Mesenchymal stem cell (in vitro differentiated cells and primary cell): ENCODE measurements at regions not wholly inside any gene's neighbourhood (a gene's known extent, or its start where the extent isn't known, plus 50 kb on each side); places are given as distances from the start of the nearest gene placed in this dataset.

Experiments used
- DNase-seq: peaks from one replicate; pipeline ENCODE4 v3.0.0-alpha.2; 2013
- H2AFZ ChIP-seq: one replicate; pipeline ENCODE4 v1.6.1; 2013; ENCODE audit warnings: low read depth, mild to moderate bottlenecking, control low read depth, inconsistent platforms, low read length, moderate library complexity
- H2AK5ac ChIP-seq: 2 replicates; pipeline ENCODE4 v1.6.1; 2013; ENCODE audit warnings: low read length, moderate library complexity, mild to moderate bottlenecking, inconsistent platforms; ENCODE audit not compliant: severe bottlenecking
- H2BK120ac ChIP-seq: one replicate; pipeline ENCODE4 v1.6.1; 2013; ENCODE audit warnings: low read depth, mild to moderate bottlenecking, inconsistent platforms, low read length, moderate library complexity
- H2BK12ac ChIP-seq, 2 experiments: one replicate each; pipeline ENCODE4 v1.6.1; 2013; ENCODE audit warnings: inconsistent platforms in 2 of 2, low read length in 2 of 2, mild to moderate bottlenecking in 2 of 2, moderate library complexity in 2 of 2, control low read depth in 1 of 2
- H2BK15ac ChIP-seq: one replicate; pipeline ENCODE4 v1.6.1; 2013; ENCODE audit warnings: mild to moderate bottlenecking, low read depth, inconsistent platforms; ENCODE audit not compliant: poor library complexity, severe bottlenecking
- H2BK5ac ChIP-seq: 2 replicates; pipeline ENCODE4 v1.6.1; 2013; ENCODE audit warnings: low read depth, mild to moderate bottlenecking, low read length, control low read depth, inconsistent platforms; ENCODE audit not compliant: poor library complexity, severe bottlenecking
- H3K14ac ChIP-seq, 2 experiments: one replicate each; pipeline ENCODE4 v1.6.1; 2013; ENCODE audit warnings: inconsistent platforms in 2 of 2, low read length in 2 of 2, control low read depth in 1 of 2, mild to moderate bottlenecking in 1 of 2, moderate library complexity in 1 of 2
- H3K18ac ChIP-seq, 2 experiments: one replicate each; pipeline ENCODE4 v1.6.1; 2013; ENCODE audit warnings: inconsistent platforms in 2 of 2, low read length in 2 of 2, control low read depth in 1 of 2, low read depth in 1 of 2, mild to moderate bottlenecking in 1 of 2
- H3K23ac ChIP-seq, 2 experiments: one replicate each; pipeline ENCODE4 v1.6.1; 2013; ENCODE audit warnings: inconsistent platforms in 2 of 2, low read length in 2 of 2, mild to moderate bottlenecking in 2 of 2, moderate library complexity in 2 of 2, control low read depth in 1 of 2
- H3K27ac ChIP-seq: 2 replicates; pipeline ENCODE4 v1.5.1; 2013; ENCODE audit warnings: mild to moderate bottlenecking, moderate library complexity, low read length, control low read depth, inconsistent platforms; ENCODE audit not compliant: poor library complexity, severe bottlenecking
- H3K27me3 ChIP-seq, 2 experiments: 2 replicates each; pipeline versions ENCODE4 v1.6.1 to v1.7.0; 2013; ENCODE audit warnings: low read length in 2 of 2, mild to moderate bottlenecking in 2 of 2, moderate library complexity in 2 of 2, control low read depth in 1 of 2, inconsistent platforms in 1 of 2; ENCODE audit not compliant: control insufficient read depth in 1 of 2, insufficient read depth in 1 of 2
- H3K36me3 ChIP-seq, 2 experiments: 2 replicates each; pipeline versions ENCODE4 v1.6.1 to v1.7.0; 2013; ENCODE audit warnings: low read length in 2 of 2, control low read depth in 1 of 2, inconsistent platforms in 1 of 2, low read depth in 1 of 2, mild to moderate bottlenecking in 1 of 2; ENCODE audit not compliant: insufficient read depth in 2 of 2, control insufficient read depth in 1 of 2
- H3K4ac ChIP-seq, 2 experiments: one replicate each; pipeline ENCODE4 v1.6.1; 2013; ENCODE audit warnings: inconsistent platforms in 2 of 2, low read length in 2 of 2, mild to moderate bottlenecking in 2 of 2, moderate library complexity in 2 of 2, control low read depth in 1 of 2, low read depth in 1 of 2
- H3K4me1 ChIP-seq: 2 replicates; pipeline ENCODE4 v1.6.1; 2013; ENCODE audit warnings: low read depth, low read length, control low read depth; ENCODE audit not compliant: control insufficient read depth, insufficient read depth
- H3K4me2 ChIP-seq: 2 replicates; pipeline ENCODE4 v1.6.1; 2013; ENCODE audit warnings: low read length, mild to moderate bottlenecking, inconsistent platforms; ENCODE audit not compliant: poor library complexity, severe bottlenecking
- H3K4me3 ChIP-seq, 2 experiments: 2 replicates each; pipeline versions ENCODE4 v1.5.1 to v1.7.0; 2013; ENCODE audit warnings: low read length in 2 of 2, mild to moderate bottlenecking in 2 of 2, control low read depth in 1 of 2, low read depth in 1 of 2; ENCODE audit not compliant: insufficient read depth in 1 of 2
- H3K79me1 ChIP-seq: replicated peaks from 2 replicates; pipeline ENCODE4 v1.6.1; 2013; ENCODE audit warnings: mild to moderate bottlenecking, control low read depth, low read length, inconsistent platforms; ENCODE audit not compliant: poor library complexity, severe bottlenecking
- H3K9ac ChIP-seq: 2 replicates; pipeline ENCODE4 v1.7.0; 2013; ENCODE audit warnings: mild to moderate bottlenecking, low read length, moderate library complexity
- H3K9me3 ChIP-seq: 2 replicates; pipeline ENCODE4 v1.7.0; 2013; ENCODE audit warnings: mild to moderate bottlenecking, low read length; ENCODE audit not compliant: control insufficient read depth
- H4K8ac ChIP-seq: one replicate; pipeline ENCODE4 v1.6.1; 2013; ENCODE audit warnings: inconsistent platforms, mild to moderate bottlenecking, low read length, moderate library complexity
- H4K91ac ChIP-seq: one replicate; pipeline ENCODE4 v1.6.1; 2013; ENCODE audit warnings: mild to moderate bottlenecking, low read length, inconsistent platforms
- WGBS: methylation state at CpG from one replicate; pipeline ENCODE4 v1.1.7; 2013; ENCODE audit warnings: mixed read lengths; 5-methylcytosine and 5-hydroxymethylcytosine counted together

GRCh38 chr19:28544451-28545261 is 668.3 kb downstream of the UQCRFS1 start:
- Histone ChIP-seq H2AK5ac (no peak overlapping the region), H3K4me3 (no peak overlapping the region), H3K4ac (no peak overlapping the region), H2BK120ac (no peak overlapping the region), H3K14ac (no peak overlapping the region), H3K27ac (no peak overlapping the region), H3K18ac (no peak overlapping the region), H3K23ac (no peak overlapping the region), H3K27me3 (no peaks in the 10 kb centered on the region), H3K4me2 (no peak overlapping the region), H3K9me3 (no peaks in the 10 kb centered on the region), H2BK5ac (no peak overlapping the region), H2AFZ (no peak overlapping the region), H4K8ac (no peak overlapping the region), H3K79me1 (no peaks in the 10 kb centered on the region), H3K9ac (no peak overlapping the region), H2BK12ac (no peak overlapping the region), H3K4me1 (no peaks in the 10 kb centered on the region), H2BK15ac (no peak overlapping the region), H4K91ac (no peak overlapping the region), H3K36me3 (no peaks in the 10 kb centered on the region)
- no peak for DNase-seq
- WGBS, result 100% methylated on average over 2 of the region's 2 CpGs

GRCh38 chr19:28543244-28543776 is 669.6 kb downstream of the UQCRFS1 start:
- Histone ChIP-seq H2BK120ac (no peak overlapping the region), H3K4me3 (no peak overlapping the region), H3K4ac (no peak overlapping the region), H2BK12ac (no peak overlapping the region), H3K4me1 (no peaks in the 10 kb centered on the region), H3K4me2 (no peak overlapping the region), H3K27me3 (no peaks in the 10 kb centered on the region), H4K8ac (no peak overlapping the region), H3K9me3 (peaks cover under 1% of the 10 kb centered on the region), H2BK5ac (no peak overlapping the region), H2BK15ac (no peak overlapping the region), H3K36me3 (no peaks in the 10 kb centered on the region), H3K9ac (no peak overlapping the region), H3K14ac (no peak overlapping the region), H2AK5ac (no peak overlapping the region), H3K18ac (no peak overlapping the region), H3K23ac (no peak overlapping the region), H3K79me1 (no peaks in the 10 kb centered on the region), H2AFZ (no peak overlapping the region), H4K91ac (no peak overlapping the region), H3K27ac (no peak overlapping the region)
- 78% methylated on average over 5 of the region's 5 CpGs for WGBS
- no peak for DNase-seq

- no peak overlapping the region for H2BK12ac ChIP-seq
- no peaks in the 10 kb centered on the region for H3K4me1 ChIP-seq
- no peak overlapping the region for H3K27ac ChIP-seq
- 86% methylated on average over 11 of the region's 12 CpGs for WGBS
- H4K8ac ChIP-seq, result no peak overlapping the region
- H3K23ac ChIP-seq, result no peak overlapping the region
- no peak overlapping the region for H3K9ac ChIP-seq
- H3K14ac ChIP-seq, result no peak overlapping the region
- no peak overlapping the region for H2BK120ac ChIP-seq
- H3K36me3 ChIP-seq, result no peaks in the 10 kb centered on the region
- no peak overlapping the region for H2BK15ac ChIP-seq
- H3K4me3 ChIP-seq, result peak overlapping the region in 1 of 2 experiments; percentile 2
- DNase-seq, result no peak
- H2AFZ ChIP-seq, result no peak overlapping the region
- H3K4ac ChIP-seq, result no peak overlapping the region
- no peak overlapping the region for H3K18ac ChIP-seq
- peaks cover 7% of the 10 kb centered on the region for H3K9me3 ChIP-seq
- H4K91ac ChIP-seq, result no peak overlapping the region
- H3K79me1 ChIP-seq, result no peaks in the 10 kb centered on the region
- no peak overlapping the region for H2BK5ac ChIP-seq
- H3K27me3 ChIP-seq, result no peaks in the 10 kb centered on the region
- no peak overlapping the region for H3K4me2 ChIP-seq
- no peak overlapping the region for H2AK5ac ChIP-seq
Observed at GRCh38 chr19:28542394-28543243, 670.3 kb downstream of the UQCRFS1 start.
